GM23338 (cell line): ENCODE measurements at regions not wholly inside any gene's neighbourhood (a gene's known extent, or its start where the extent isn't known, plus 50 kb on each side); places are given as distances from the start of the nearest gene placed in this dataset.

Source experiments
- ATAC-seq: fragments of 200-7000 bp; cut with Tn5 transposase; 3 replicates; pipeline ENCODE4 v1.9.1; 2020
- DNase-seq: peaks from one replicate; pipeline ENCODE4 v3.0.0-alpha.2; 2015; ENCODE audit warnings: low spot score
- H2AFZ ChIP-seq: fragments of 200-600 bp; sonication (generic); 2 replicates; pipeline ENCODE4 v1.8.0; 2016; ENCODE audit warnings: antibody characterized with exemption, mild to moderate bottlenecking, moderate library complexity
- H3F3A ChIP-seq: fragments of 200-600 bp; sonication (generic); replicated peaks from 2 replicates; pipeline ENCODE4 v1.8.0; 2017; ENCODE audit warnings: antibody characterized with exemption, mixed run types, low read depth
- H3K27ac ChIP-seq: fragments of 200-600 bp; sonication (generic); 2 replicates; pipeline ENCODE4 v1.6.1; 2016; ENCODE audit warnings: low read depth
- H3K27me3 ChIP-seq: fragments of 200-600 bp; sonication (generic); 2 replicates; pipeline ENCODE4 v1.8.0; 2016; ENCODE audit warnings: mild to moderate bottlenecking, mixed run types, moderate library complexity; ENCODE audit not compliant: insufficient read depth
- H3K36me3 ChIP-seq: fragments of 200-600 bp; sonication (generic); 2 replicates; pipeline ENCODE4 v1.8.0; 2016; ENCODE audit warnings: mild to moderate bottlenecking; ENCODE audit not compliant: insufficient read depth
- H3K4me1 ChIP-seq: fragments of 200-600 bp; sonication (generic); 2 replicates; pipeline ENCODE4 v1.8.0; 2016; ENCODE audit warnings: mild to moderate bottlenecking, moderate library complexity; ENCODE audit not compliant: insufficient read depth
- H3K4me2 ChIP-seq: fragments of 200-600 bp; sonication (generic); 2 replicates; pipeline ENCODE4 v1.7.1; 2017; ENCODE audit warnings: mixed run types
- H3K4me3 ChIP-seq: fragments of 200-600 bp; sonication (generic); 2 replicates; pipeline ENCODE4 v1.6.1; 2016; ENCODE audit warnings: mixed run types
- H3K79me2 ChIP-seq: fragments of 200-600 bp; sonication (generic); replicated peaks from 2 replicates; pipeline ENCODE4 v1.8.0; 2017; ENCODE audit warnings: mild to moderate bottlenecking; ENCODE audit not compliant: insufficient read depth
- H3K9me2 ChIP-seq: fragments of 200-600 bp; sonication (generic); 2 replicates; pipeline ENCODE4 v1.8.0; 2017; ENCODE audit not compliant: insufficient read depth
- H4K20me1 ChIP-seq: fragments of 200-600 bp; sonication (generic); replicated peaks from 2 replicates; pipeline ENCODE4 v1.8.0; 2017; ENCODE audit warnings: mild to moderate bottlenecking; ENCODE audit not compliant: insufficient read depth
- H3K27ac Mint-ChIP-seq: 2 replicates; pipeline ENCODE4 v1.8.0; 2020; ENCODE audit warnings: inconsistent platforms, mild to moderate bottlenecking, moderate library complexity, mixed read lengths
- H3K27me3 Mint-ChIP-seq: 3 replicates; pipeline ENCODE4 v1.8.0; 2022; ENCODE audit warnings: low read depth, mild to moderate bottlenecking, moderate library complexity, mixed read lengths, inconsistent platforms; ENCODE audit not compliant: insufficient read depth, poor library complexity
- H3K36me3 Mint-ChIP-seq: 3 replicates; pipeline ENCODE4 v1.8.0; 2021; ENCODE audit warnings: low read depth, mild to moderate bottlenecking, inconsistent platforms, moderate library complexity, mixed read lengths
- H3K4me1 Mint-ChIP-seq: 3 replicates; pipeline ENCODE4 v1.8.0; 2020; ENCODE audit warnings: mild to moderate bottlenecking, inconsistent platforms, mixed read lengths
- H3K4me3 Mint-ChIP-seq: 3 replicates; pipeline ENCODE4 v1.8.0; 2021; ENCODE audit warnings: moderate library complexity, mild to moderate bottlenecking, inconsistent platforms, mixed read lengths
- H3K9me3 Mint-ChIP-seq: 3 replicates; pipeline ENCODE4 v1.8.0; 2020; ENCODE audit warnings: moderate library complexity, mild to moderate bottlenecking, inconsistent platforms, mixed read lengths
- CREB1 ChIP-seq: fragments of 250-450 bp; sonication (Bioruptor Pico); IDR thresholded peaks from 2 replicates; pipeline ENCODE4 v1.5.0; 2020; ENCODE audit warnings: low read depth, mild to moderate bottlenecking, moderate library complexity
- EZH2 ChIP-seq: fragments of 200-600 bp; sonication (generic); IDR thresholded peaks from one replicate; pipeline ENCODE4 v1.8.0; 2017; ENCODE audit warnings: antibody characterized with exemption, mild to moderate bottlenecking, low read depth; ENCODE audit not compliant: unreplicated experiment
- EZH2phosphoT487 ChIP-seq: fragments of 200-600 bp; sonication (generic); IDR thresholded peaks from one replicate; pipeline ENCODE4 v1.8.1; 2018; ENCODE audit warnings: antibody characterized with exemption; ENCODE audit not compliant: unreplicated experiment
- JUNB ChIP-seq: IDR thresholded peaks from one replicate; pipeline ENCODE4 v1.6.1; 2016; ENCODE audit warnings: antibody characterized with exemption; ENCODE audit not compliant: unreplicated experiment
- NANOG ChIP-seq: IDR thresholded peaks from 2 replicates; pipeline ENCODE4 v1.6.1; 2016; ENCODE audit warnings: antibody characterized with exemption, borderline replicate concordance
- POLR2AphosphoS5 ChIP-seq: IDR thresholded peaks from 2 replicates; pipeline ENCODE4 v1.6.1; 2016; ENCODE audit warnings: antibody characterized with exemption, low read depth
- REST ChIP-seq: IDR thresholded peaks from one replicate; pipeline ENCODE4 v1.6.1; 2018; ENCODE audit warnings: antibody characterized with exemption; ENCODE audit not compliant: unreplicated experiment
- STAT1 ChIP-seq: IDR thresholded peaks from one replicate; pipeline ENCODE4 v1.6.1; 2016; ENCODE audit warnings: antibody characterized with exemption; ENCODE audit not compliant: unreplicated experiment
- ZNF114 ChIP-seq: fragments of 250-450 bp; sonication (Bioruptor Pico); IDR thresholded peaks from 2 replicates; pipeline ENCODE4 v1.5.0; 2020; ENCODE audit warnings: mild to moderate bottlenecking, moderate library complexity
- ZNF331 ChIP-seq: fragments of 250-450 bp; sonication (Bioruptor Pico); IDR thresholded peaks from 2 replicates; pipeline ENCODE4 v1.5.0; 2020; ENCODE audit warnings: low read depth, mild to moderate bottlenecking, moderate library complexity
- ZNF462 ChIP-seq: fragments of 250-450 bp; sonication (Bioruptor Pico); IDR thresholded peaks from 2 replicates; pipeline ENCODE4 v1.5.0; 2020; ENCODE audit warnings: mild to moderate bottlenecking, moderate library complexity
- TF ChIP-seq, protein P1 (sequence below), 2 experiments: fragments of 200-600 bp in 1 of 2; sonication (generic) in 1 of 2; conservative IDR thresholded peaks; 2 replicates each; pipeline versions ENCODE4 v1.5.1 to v1.6.1; 2016 to 2017; ENCODE audit warnings: antibody characterized with exemption in 2 of 2, low read depth in 2 of 2, mild to moderate bottlenecking in 2 of 2, moderate library complexity in 1 of 2
- TF ChIP-seq, protein P2 (sequence below): IDR thresholded peaks from 2 replicates; pipeline ENCODE4 v1.6.1; 2016; ENCODE audit warnings: antibody characterized with exemption

DNA sequence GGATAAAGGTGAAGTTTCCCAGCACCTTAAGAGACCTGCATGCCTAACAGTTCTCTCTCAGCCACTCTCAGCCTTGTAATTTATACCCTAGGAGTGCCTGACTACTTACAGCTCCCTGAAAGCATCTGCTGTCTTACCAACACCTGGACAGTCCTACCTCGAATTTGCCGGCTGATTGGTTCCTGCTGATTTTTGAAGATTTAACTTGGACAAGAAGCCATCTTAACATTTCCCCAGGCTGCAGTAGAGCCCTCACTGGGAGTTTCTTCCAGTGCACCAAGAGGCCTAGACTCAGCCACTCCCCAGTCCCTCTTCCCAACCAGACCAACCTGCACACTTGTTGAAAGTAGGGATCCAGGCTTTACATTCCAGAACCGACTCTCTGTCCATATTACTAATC lies 174.5 kb downstream of the LINC00237 start:
- ATAC-seq = no peak
- Histone ChIP-seq H3K27me3 (no peaks in the 10 kb centered on the region), H3K4me3 (no peak overlapping the region), H2AFZ (0 out of 2 replicates have a peak overlapping the region, but pooled peaks have one; percentile 32), H3F3A (no peaks in the 10 kb centered on the region), H3K4me2 (no peak overlapping the region), H3K79me2 (no peaks in the 10 kb centered on the region), H3K4me1 (no peaks in the 10 kb centered on the region), H3K36me3 (no peaks in the 10 kb centered on the region), H3K27ac (no peak overlapping the region), H3K9me2 (peaks cover 8% of the 10 kb centered on the region), H4K20me1 (no peaks in the 10 kb centered on the region)
- peaks cover 5% of the 10 kb centered on the region for H3K27me3 Mint-ChIP-seq
- no peak overlapping the region for H3K4me3 Mint-ChIP-seq
- H3K9me3 Mint-ChIP-seq = no peaks in the 10 kb centered on the region; the same call in 2 of the 3 replicates
- peaks cover 3% of the 10 kb centered on the region; the same call in 2 of the 3 replicates for H3K4me1 Mint-ChIP-seq
- no peak for DNase-seq
- no peaks in the 10 kb centered on the region for H3K36me3 Mint-ChIP-seq
- no peak overlapping the region for H3K27ac Mint-ChIP-seq
- TF ChIP-seq STAT1 (no peak), JUNB (no peak), EZH2 (no peak), NANOG (no peak), REST (no peak), EZH2phosphoT487 (no peak), POLR2AphosphoS5 (no peak), ZNF462 (CRISPR knock-in tag) (no peak), CREB1 (CRISPR knock-in tag) (no peak), ZNF114 (CRISPR knock-in tag) (no peak), ZNF331 (no peak)
- TF ChIP-seq, protein P1, sequence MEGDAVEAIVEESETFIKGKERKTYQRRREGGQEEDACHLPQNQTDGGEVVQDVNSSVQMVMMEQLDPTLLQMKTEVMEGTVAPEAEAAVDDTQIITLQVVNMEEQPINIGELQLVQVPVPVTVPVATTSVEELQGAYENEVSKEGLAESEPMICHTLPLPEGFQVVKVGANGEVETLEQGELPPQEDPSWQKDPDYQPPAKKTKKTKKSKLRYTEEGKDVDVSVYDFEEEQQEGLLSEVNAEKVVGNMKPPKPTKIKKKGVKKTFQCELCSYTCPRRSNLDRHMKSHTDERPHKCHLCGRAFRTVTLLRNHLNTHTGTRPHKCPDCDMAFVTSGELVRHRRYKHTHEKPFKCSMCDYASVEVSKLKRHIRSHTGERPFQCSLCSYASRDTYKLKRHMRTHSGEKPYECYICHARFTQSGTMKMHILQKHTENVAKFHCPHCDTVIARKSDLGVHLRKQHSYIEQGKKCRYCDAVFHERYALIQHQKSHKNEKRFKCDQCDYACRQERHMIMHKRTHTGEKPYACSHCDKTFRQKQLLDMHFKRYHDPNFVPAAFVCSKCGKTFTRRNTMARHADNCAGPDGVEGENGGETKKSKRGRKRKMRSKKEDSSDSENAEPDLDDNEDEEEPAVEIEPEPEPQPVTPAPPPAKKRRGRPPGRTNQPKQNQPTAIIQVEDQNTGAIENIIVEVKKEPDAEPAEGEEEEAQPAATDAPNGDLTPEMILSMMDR (conservative IDR thresholded peaks at IDR 0.05; ENCODE audit: low read depth in 2 of 2) = no peak
- TF ChIP-seq, protein P2, sequence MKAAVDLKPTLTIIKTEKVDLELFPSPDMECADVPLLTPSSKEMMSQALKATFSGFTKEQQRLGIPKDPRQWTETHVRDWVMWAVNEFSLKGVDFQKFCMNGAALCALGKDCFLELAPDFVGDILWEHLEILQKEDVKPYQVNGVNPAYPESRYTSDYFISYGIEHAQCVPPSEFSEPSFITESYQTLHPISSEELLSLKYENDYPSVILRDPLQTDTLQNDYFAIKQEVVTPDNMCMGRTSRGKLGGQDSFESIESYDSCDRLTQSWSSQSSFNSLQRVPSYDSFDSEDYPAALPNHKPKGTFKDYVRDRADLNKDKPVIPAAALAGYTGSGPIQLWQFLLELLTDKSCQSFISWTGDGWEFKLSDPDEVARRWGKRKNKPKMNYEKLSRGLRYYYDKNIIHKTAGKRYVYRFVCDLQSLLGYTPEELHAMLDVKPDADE = no peak
